ENCODE measurements at regions not wholly inside any gene's neighbourhood (a gene's known extent, or its start where the extent isn't known, plus 50 kb on each side); places are given as distances from the start of the nearest gene placed in this dataset.
"Not testable (repeated sequence)": the region's sequence is repeated elsewhere in the genome, so short reads cannot be mapped to it uniquely, and the experiment has no call there.

DNA sequence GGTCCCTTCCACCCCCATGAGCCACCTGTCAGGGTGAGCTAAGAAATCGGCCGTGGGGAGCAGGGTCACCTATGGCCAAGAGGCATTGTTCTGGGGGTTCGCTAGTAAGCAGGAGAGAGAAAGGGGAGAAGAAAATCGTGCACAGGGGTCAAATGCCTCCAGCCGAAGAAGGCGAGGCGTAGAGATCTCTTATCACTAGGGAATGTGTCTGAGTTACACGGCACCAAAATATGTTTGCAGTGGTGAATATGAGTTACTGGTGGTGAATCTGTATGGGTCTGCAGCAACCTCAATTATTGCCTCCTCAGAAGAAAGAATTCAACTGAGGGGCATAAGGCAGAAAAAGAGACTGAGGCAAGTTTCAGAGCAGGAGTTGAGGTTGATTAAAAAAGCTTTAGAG lies 54.2 kb upstream of the RABGAP1L start:
- FAIRE-seq, result no peak

DNA sequence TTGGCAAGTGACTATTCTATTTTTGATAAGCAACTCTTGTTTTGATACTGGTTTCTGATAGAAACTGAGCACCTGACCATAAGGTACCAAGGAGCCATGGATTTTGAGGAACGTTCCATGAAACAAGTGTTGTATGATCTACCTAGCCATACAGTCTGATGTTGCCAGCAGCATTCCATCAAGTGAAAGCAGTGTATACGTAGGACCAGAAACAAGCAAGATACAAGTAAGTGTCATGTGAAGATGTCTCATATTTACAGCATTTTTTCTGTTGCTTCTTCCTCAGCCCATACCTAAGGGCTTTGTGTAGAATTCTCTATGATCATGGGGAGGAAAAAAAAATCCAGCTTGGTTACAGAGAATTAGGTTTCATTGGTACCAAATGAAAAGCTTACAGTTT lies 55.6 kb upstream of the RABGAP1L start:
- FAIRE-seq, result no peak

DNA sequence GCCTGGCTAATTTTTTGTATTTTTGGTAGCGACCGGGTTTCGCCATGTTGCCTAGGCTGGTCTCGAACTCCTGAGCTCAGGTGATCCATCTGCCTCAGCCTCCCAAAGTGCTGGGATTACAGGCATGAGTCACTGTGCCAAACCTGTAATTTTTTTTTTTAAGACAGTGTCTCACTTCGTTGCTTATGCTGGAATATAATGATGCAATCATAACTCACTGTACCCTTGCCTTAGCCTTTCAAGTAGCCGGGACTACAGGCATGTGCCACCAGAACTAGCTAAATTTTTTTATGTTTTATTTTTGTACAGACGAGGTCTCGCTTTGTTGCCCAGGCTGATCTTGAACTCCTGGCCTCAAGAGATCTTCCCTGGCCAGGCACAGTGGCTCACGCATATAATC lies 57.3 kb upstream of the RABGAP1L start:
- not testable (repeated sequence) for FAIRE-seq

DNA sequence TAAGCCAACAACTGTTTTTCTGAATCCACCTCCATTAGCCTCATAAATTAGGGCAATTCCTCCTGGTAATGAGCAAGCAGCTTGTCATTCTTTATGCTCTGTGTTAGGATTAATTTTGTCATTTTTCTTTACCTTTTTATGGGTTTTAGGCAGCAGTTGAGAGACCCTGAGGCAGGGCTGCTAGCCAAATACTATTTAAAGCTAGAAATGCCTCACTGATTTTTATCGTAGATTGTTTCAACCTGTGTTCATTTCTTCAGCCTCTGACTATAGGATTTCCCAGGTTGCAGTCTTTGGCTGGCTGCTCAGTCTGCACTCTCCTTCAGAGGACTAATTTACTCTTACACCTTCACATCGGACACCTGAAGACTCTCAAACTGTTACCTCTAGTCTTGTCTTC lies 61.9 kb upstream of the RABGAP1L start:
- no peak for FAIRE-seq

DNA sequence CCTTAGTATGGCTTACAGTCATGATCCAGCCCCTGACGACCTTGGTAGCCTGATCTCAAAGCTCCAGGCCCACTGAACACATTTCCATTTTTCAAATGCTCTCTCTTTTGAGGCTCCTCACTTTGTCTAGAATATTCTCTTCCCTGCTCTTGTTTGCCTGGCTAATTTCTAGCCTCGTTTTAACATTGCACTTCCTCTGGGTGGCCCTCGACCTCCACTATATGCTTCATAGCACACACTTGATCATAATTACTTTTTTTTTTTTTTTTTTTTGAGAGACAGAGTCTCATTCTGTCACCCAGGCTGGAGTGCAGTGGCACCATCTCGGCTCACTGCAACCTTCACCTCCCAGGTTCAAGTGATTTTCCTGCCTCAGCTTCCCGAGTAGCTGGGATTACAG lies 65.5 kb upstream of the RABGAP1L start:
- FAIRE-seq, result not testable (repeated sequence)

DNA sequence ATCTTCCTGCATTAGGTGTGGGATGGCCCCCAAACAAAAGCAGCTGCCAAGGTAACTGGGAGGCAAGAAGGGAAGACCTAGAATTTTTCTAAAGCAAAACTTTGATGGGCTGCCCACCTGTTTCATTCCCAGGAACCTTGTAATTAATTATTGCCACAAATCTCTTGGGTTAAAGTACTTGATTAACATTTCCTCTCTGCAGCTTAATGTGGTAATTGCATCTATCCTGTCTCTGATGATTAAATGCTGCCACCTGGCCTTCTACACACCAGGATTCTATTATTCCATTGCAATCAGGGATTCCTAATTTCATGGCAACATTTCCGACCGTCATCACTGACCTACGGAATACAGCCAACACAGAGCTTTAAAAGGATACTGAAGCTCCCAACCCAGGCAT lies 68.3 kb upstream of the RC3H1 start:
- no peak for FAIRE-seq

DNA sequence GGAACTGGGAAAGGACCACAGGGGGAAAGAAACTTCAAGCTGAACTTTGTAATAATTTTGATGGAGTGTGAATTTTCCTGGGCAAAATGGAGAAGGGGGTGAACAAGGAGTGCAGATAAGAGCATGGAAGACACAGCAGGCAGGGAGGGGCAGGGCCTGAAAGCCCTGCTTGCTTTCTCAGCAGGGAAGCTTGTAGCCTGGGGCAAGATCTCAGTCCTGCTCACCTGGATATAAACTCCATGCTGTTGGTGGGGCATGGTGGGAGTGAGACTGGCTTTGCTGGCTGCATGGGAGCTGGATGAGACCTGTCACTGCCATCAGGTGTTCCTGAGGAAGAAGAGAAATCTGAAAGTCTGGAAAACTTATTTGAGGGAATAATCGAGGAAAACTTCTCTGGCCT lies 58.7 kb upstream of the RC3H1 start:
- FAIRE-seq, result no peak

DNA sequence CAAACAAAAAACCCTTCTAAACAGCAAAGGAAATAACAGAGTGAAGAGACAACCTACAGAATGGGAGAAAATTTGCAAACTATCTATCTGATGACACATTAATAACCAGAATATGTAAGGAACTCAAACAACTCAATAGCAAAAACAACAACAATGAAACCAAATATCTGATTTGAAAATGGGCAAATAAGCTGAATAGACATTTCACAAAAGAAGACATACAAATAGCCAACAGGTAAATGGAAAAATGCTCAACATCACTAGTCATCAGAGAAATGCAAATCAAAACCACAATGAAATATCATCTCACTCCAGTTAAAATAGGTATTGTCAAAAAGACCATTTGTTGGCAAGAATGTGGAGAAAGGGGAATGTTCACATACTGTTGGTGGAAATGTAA lies 57.6 kb upstream of the RC3H1 start:
- FAIRE-seq, result no peak

DNA sequence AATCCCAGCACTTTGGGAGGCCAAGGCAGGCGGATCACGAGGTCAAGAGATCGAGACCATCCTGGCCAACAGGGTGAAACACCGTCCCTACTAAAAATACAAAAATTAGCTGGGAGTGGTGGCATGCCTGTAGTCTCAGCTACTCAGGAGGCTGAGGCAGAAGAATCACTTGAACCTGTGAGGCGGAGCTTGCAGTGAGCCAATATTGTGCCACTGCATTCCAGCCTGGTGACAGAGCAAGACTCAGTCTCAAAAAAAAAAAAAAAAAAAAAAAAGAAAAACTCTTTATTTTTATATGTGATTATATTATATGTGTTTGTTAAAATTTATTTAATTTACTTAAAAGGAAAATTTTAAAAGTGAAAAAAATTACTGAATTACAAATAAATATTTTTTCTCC lies 56.8 kb upstream of the RC3H1 start:
- FAIRE-seq, result not testable (repeated sequence)

DNA sequence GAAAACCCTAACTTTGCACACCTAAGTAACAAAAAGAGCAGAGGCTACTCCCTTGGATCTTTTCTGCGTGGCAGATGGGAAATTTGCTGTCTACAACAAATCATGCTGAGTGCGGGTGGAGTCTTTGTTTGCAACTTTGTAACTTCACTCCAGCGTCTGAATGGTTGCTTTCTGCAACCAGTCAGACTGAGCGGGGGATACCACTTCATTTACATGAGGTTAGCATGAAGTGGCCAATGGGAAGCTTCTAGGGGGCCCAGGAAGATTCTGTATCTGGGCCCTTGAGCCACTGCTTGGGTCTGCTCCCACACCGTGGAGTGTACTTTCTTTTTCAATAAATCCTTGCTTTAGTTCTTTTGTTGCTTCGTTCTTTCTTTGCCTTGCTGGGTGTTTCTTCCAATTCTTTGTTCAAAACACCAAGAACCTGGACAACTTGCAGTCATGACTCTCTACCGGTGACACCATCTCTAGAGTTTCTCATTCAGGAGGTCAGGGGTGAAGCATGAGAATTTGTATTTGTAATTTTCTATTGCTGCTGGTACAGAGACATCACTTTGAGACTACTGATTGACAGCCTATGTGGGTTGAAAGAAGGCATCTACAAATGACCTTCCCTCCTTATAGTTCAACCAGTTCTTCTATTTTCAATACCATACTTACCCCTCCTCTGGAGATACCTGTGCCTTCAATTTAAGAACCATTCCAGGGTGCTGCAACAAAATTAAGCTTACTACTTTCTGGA lies 55.8 kb upstream of the RC3H1 start:
- no peak for FAIRE-seq

DNA sequence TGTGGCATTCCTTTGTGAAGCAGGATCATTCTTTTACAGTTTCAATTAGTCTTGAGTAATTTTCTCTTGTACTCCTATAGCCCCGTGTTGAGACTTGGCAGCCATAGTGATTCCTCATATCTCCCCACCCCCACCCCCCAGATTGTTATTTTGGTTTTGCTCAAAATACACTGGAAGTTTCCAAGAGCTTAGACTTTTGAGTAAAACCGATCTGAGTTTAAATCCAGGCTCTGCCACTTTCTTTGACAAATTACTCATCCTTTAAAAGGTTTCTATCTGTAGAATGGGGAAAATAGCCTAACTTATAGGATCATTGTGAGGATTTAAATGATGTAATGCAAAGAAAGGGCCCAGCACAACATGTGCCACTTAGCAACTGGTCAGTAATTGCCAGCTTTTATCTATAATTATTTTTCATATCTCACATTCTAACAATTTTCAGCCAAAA lies 53.1 kb upstream of the RC3H1 start:
- no peak for FAIRE-seq

DNA sequence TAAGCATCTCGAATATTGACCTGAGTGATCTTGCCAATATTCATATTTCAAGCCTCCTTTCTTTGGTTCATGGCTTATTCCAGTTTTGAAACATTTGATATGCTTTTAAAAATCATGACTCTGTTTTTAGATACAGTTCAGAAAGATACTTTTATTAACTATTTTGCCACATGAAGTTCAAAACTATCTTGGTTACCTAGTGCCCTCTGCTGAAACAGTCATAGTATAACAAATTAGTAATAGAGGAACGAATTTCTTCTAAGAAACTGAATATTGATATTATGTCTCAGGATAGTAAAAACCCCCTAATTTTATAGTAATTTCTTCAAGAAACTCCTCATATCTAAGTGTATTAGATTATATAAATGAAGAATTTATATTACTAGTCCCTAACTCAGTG lies 52.6 kb upstream of the RC3H1 start:
- FAIRE-seq, result peak; percentile 93

DNA sequence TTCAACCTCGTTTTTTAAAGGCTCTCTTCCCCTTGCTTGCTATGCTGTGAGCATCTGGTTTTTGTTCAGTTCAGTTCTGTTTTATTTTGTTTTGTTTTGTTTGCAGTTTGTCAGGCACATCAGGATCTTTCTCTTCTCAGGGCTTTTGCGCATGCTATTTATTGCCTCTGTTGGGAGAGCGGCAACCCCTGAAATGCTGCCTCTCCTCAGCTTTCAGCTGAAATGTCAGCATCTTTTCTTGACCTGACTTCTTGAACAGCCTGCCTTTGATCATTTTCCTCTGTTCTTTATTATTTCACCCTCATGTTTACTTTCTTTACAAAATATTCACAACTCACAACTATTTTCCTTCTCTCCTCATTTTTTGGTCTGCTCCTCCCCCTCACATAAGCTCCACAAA lies 50.4 kb upstream of the RC3H1 start:
- no peak for FAIRE-seq
